ENCODE measurements at regions not wholly inside any gene's neighbourhood (a gene's known extent, or its start where the extent isn't known, plus 50 kb on each side); places are given as distances from the start of the nearest gene placed in this dataset.

GRCh38 chr2:204012072-204012653 is 75.6 kb downstream of the ICOS start:
- DNase-seq, result no peak

DNA sequence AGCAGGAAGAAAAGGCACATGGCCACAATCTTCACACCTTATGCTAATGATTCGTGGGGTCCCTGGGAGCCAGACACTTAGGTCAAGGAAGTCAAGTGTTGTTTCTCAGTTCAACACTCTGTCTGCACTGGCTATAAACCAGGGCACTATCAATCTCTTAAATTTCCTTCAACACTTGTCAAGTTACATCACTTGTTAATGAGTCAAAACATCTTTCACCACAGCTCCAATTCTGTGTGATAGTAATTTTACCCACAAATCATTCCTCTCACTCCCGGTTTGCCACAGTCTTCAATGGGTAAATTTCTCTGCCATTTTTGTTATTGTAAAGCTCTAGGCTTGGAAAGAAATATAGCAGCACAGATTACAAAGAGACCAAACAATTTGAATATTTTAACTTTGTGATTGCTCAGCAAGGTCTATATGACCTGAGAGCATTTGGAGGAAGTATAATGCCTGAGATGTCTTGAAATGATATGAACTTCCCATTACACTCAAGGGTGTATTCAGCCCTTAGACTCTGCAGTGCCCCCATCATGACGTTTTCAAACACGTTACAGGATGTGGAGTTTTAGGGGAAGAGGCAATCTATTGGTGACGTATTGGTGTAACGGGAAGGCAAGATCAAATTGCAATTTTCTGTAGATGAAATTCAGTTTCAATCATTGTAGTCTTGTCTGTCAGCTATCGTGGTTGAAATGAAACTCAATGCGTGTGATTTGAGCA is 78.7 kb downstream of the ICOS start:
- DNase-seq, result no peak

- DNase-seq, result no peak
Observed at GRCh38 chr2:204018717-204019116, 82.2 kb downstream of the ICOS start.

DNA sequence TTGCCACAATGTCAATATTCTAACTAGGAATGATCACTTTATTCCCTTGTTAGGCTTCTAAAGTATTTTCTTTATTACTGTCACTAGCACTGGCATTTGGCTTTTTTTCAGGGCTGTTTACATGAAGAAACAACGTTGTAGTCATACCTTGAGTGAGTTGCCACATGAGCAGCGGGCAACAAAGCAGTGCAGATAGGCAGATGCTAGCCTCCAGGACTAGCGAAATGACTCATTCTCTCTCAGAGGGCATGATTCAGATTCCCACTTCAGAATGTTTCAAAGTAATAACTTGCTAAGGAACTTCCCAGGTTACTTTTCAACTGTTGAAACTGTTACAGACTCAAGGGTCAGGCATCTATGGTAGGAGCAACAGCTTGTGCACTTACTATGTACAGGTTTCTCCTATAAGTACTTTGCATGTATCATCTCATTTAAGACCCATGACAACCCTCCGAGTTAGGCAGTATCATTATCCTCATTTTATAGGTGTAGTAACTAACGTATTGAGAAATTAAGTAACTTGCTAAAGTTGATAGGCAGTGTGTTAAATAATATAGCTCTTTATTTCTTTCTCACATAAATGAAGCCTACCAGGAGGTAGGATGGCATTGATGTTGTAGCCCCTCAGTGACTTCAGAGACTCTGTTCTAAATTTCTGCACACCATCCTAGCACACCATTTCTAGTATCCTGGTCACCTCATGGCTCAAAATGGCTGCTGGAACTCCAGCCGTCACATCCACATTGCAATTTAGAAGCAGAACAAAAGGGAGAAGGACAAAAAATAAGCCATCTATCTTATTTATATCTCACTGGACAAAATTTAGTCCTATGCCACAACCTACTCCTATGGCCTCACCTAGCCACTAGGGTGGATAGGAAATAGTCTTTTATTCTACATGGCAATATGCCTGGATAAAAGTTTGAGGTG is 83.3 kb downstream of the ICOS start:
- no peak for DNase-seq

- no peak for DNase-seq
Observed at GRCh38 chr2:204021290-204022081, 84.9 kb downstream of the ICOS start.

DNA sequence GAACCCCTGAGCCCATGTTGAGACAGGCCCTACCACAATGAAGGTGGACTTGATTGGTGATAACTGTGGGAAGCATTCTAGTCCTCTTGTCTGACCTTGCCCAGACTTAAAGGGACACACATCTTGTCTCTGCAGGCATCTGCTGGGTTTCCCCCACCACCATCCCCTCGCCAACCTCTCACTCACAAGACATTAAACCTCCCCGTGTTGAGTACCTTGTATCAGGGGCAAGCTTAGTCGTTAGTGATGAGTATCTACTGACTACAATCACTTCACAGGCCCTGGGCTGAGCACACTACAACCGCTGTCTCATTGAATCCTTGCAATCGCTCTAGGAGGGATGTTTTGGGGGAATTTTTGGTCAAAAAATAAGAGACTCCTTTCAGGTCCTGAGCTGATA is 86.0 kb downstream of the ICOS start:
- no peak for DNase-seq

GRCh38 chr2:204023088-204023487 is 86.5 kb downstream of the ICOS start:
- no peak for DNase-seq

DNA sequence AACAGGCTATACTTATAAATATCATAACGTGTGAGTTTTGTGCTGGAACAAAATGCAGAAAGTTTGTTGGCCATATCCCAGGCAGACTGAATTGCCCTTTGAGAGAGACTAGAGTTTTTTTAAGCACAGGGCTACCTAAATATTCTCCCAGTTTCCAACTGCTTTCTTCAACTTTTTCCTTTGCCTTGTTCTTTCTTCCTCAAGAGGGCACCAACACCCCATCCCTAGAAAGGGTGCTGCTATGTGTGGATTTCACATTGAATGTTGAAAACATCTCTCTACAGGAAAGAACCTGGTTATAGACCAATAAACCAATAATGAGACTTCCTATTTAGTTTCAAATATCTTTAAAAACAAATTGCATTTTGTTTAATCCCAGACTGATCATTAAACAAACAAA is 87.9 kb downstream of the ICOS start:
- DNase-seq, result peak; percentile 70

DNA sequence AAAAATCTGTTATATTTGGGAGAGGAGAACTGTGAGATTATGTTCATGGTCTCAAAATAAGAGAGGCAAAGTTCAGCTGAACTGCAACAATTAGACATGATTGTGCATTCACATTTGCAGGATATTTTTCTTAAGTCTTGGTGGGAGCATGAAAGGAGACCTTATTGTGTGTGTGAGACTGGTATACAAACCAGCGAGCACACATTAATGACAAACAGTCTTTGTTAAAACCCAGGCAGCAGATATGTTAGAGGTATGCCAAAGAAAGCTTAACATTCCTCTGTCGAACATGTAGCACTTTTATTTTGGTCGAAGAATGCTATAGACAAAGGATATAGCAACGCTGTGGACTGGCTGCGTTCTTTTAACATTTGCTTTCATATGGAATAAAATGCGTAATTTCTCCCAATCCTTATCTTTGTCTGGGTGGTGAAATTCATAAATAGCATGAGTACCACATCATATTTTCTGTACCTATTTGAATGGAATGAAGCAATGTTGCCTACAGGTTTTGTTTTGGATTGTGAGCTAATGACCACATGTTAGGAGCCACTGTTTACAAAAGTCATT is 88.4 kb downstream of the ICOS start:
- DNase-seq, result no peak

DNA sequence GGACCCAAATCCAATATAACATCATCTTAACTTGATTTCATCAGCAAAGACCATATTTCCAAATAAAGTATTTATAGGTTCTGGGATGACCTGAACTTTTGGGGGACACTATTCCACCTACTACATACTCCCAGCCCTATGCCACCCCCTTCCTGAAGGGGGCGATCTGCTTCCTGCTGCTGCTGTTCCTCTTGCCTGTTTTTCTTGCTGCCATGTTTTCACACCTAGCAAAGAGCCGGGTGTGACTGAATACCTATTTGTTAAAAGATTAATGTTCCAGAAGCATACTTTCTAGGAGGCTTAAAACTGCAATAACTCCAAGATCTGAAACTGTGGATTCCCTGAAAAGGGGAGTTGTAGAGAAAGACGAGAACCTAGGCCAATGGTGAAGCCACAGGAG is 89.7 kb downstream of the ICOS start:
- peak; percentile 3 for DNase-seq

GRCh38 chr2:204027091-204027490 is 90.5 kb downstream of the ICOS start:
- peak; percentile 68 for DNase-seq

GRCh38 chr2:204030322-204030721 is 93.8 kb downstream of the ICOS start:
- no peak for DNase-seq

GRCh38 chr2:204031056-204031455 is 94.5 kb downstream of the ICOS start:
- no peak for DNase-seq

GRCh38 chr2:204032301-204032700 is 95.7 kb downstream of the ICOS start:
- DNase-seq, result no peak

- peak; percentile 63 for DNase-seq
Observed at GRCh38 chr2:204033611-204034495, 97.3 kb downstream of the ICOS start.

GRCh38 chr2:204036706-204037105 is 100.1 kb downstream of the ICOS start:
- no peak for DNase-seq

DNA sequence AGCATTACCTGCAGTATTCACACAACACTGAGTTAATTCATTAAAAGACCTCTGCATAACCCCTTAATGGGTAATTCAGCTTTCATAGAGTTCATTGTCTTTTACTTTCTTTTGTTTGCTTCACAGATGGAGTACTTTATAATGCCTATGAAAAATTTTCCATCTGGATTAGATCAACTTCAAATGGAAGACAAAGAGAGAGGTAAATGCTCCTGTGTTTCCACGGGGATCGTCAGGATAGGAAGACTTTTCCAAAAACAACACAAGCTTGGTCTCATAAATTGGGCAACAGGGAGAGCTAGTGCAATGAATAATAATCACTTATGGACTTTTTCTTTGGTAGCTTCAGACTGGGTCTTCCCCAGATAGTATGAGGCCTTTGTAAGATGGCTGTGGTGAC is 100.7 kb downstream of the ICOS start:
- no peak for DNase-seq

GRCh38 chr2:204039298-204039838 is 102.8 kb downstream of the ICOS start:
- no peak for DNase-seq

DNA sequence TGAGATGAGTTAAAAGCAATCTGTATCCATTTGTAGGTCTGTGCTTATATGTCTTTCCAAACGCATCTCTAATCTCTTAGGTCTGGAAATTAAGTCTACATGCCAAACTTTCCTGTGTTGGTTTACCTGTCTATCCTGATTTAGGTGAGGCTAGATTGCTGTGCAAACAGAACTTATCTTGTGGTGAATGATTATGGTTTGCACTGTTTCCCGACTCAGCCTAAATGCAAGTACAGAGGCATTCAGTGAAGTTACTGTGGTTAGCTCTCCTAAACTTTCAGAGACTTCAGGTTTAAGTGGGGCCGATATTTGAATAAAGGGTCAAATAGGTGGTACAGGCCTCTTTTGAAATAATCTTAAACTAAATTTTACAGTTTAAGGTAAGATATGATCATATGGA is 103.5 kb downstream of the ICOS start:
- no peak for DNase-seq

DNA sequence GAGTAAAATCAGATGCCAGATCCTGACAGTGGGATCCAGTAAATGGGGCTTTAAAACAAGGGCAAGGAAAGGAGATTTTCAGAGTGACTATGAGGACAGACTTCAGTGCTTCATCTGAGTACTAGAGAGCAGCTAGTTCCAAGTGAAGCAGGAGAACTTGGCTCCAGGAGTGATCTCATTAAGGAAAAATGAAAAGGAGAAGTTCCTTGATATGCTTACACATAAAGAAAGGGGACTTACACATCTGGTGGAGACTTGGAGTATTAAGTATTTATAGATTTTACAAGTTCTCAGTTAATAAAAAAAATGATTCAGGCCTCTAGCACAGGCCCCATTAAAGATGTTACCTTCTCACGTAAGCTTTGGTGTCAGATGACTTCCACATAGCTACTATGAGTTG is 105.8 kb downstream of the ICOS start:
- DNase-seq, result no peak

DNA sequence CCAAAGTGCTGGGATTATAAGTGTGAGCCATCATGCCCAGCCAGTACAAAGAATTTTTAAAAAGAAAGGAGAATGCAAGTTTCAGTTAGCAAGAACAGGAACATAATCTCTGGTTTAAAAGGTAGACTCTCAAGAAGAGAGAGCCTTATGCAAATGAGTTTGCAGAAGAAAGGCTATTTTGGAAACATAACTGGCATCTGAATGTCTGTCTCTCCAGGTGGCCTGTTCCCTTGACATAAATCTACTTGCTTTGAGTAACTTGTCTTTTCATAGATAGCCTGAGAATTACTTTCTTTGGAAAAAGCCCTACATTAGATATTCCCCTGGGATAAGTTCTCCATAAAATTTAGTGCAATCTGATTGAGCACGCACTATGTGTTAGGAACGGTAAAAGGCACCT is 109.6 kb downstream of the ICOS start:
- no peak for DNase-seq
